ENCODE measurements at regions not wholly inside any gene's neighbourhood (a gene's known extent, or its start where the extent isn't known, plus 50 kb on each side); places are given as distances from the start of the nearest gene placed in this dataset.

GRCh38 chr17:45715787-45716186 lies 68.3 kb upstream of the CRHR1 start:
- DNase-seq (ENCODE audit: low read depth in 2 of 2), result no peak

DNA sequence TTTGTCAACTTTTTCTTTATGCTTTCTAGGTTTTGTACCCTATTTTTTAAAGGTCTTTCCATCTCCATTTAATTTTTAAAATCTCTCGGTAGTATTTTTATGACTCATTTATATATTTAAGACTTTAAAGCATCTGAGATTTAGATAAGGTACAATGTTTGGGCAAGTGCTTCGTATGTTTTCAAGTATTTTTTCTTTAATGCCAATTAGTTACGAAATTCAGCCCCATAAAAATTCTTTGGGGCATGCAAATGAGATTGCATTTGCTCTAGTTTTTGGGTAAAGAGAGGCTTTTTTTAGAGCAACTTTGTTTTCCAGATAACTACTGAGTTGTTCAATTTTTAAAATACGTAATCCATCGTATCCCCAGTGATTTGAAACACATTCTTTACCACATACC lies 65.3 kb upstream of the CRHR1 start:
- DNase-seq (ENCODE audit: low read depth in 2 of 2), result no peak

DNA sequence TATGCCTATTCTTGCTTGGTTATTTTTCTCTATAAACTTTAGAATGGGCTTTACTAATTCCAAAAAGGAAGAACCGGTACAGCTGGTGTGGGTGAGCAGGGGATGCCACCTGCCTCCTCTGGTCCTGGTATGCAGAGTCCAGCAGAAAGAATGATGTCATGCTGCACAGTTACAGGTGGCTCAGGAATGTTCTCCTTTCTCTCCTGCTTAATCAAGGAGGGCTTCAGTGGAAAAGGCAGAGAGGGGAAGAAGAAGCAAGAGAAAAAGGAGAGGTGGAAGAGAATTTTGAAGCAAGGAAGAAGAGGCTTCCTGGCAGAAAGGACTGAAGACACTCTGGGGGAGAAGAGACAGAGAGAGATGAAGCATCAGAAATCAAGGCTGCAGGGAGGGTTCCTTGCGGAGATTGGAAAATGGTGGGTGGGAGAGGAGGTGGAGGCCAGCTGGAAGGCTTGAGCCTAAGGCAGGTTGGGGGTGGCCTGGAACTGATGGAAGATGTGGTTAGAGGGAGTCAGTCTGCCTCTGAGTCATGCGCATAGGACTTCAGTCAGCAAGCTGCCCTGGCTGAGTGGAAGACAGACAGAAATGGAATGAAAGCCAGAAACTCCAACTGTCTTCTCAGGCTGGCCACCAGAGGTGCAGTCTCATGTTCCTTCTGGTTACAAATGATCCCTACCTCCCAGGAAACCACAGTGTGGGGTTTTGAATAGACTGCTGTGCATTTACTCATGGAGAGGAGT lies 64.6 kb upstream of the CRHR1 start:
- peak; percentile 32 to 44 for DNase-seq (ENCODE audit: low read depth in 2 of 2)

GRCh38 chr17:45720386-45720785 lies 63.7 kb upstream of the CRHR1 start:
- DNase-seq (ENCODE audit: low read depth in 2 of 2), result no peak

GRCh38 chr17:45722161-45722560 lies 62.0 kb upstream of the CRHR1 start:
- DNase-seq (ENCODE audit: low read depth in 2 of 2), result no peak

DNA sequence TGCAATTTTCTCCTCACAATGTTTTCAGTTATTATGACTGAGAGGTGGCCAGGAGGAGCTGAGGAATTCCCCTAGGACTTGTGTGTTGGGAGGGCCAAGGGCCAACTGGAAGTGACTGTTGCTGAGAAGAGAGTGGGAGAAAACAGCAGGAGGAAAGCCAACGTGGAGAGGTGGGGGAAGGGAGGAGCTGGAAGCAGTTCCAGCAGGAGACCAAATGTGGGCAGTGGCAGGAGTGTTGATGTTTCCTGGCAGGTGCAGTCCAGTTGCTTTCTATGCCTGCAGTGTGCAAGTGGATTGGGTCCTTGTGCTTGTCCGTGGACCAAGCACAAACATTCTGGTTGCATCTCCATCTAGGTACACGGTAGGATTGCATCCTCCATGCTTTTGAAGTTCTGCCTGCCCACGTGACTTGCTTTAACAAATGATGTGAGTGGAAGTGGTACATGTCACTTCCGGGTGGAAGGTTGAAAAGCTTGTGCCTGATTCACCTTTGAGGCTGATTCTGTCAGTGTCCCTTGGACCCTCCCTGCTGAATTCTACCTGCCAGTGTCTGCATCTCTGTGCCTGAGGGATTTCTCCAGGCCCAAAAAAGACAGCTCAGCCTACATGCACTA lies 54.7 kb upstream of the CRHR1 start:
- no peak for DNase-seq (ENCODE audit: low read depth in 2 of 2)

DNA sequence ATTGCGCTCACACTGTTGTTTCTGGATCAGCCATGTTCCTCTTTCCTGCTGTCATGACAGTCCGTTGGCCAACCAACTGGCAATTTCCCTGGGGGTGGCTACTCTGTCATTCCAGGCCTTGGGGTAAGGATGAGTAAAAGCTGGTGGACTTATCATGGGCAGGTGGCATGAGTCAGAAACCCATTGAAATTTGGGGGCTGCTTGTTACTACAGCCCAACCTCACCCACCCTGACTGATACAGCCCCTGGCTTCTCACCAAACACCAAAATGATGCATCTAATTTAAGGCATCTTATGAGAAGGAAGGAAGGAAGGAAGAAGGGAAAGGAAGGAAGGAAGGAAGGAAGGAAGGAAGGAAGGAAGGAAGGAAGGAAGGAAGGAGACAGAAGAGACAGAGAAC lies 53.9 kb upstream of the CRHR1 start:
- DNase-seq (ENCODE audit: low read depth in 2 of 2), result no peak

GRCh38 chr17:45731459-45731858 lies 52.7 kb upstream of the CRHR1 start:
- DNase-seq (ENCODE audit: low read depth in 2 of 2), result no peak

DNA sequence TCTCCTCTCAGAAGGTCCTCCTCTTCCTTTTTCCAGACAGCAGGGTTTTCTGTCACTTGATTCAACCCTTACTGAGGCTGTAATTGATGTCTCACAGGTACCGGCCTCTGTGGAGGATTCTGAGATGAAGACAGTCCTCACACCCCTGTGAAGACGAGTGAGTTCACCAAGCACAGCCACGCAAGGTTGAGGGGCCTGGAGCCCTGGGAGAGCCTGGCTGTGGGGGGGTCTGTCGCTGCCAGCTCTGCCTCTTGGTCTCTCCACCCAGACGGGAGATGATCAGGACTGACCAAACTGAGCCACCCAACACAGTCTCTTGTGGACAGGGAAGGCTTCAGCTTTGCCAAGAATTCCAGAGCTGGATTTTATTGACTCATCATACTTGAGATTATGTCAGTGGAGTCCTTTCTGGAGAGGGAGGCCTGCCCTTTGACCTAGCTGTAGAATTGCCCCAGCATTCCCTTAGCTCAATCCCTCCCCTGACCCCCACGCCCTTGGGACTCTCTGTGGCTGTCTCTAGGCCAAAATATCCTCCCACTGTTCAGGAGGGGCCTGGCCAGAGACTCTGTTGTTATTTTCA lies 51.1 kb upstream of the CRHR1 start:
- no peak for DNase-seq (ENCODE audit: low read depth in 2 of 2)

DNA sequence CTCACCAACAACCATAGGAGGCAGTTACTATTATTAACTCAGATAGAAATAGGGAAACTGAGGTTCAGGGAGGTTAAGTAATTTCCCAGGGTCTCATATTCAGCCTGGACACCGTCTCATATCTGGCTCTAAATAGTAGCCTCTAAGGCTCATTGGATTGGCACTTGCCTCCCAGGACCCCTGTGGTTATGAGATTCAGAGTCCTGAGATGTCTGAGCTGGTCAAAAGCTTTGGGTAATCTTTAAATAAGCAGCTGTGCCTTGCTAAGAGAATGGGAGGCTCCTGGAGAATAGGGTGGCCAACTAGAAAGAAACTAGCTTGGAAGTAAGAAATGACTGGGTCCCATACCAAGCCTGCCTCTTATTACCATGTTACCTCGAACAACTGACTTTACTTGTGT lies 50.3 kb upstream of the CRHR1 start:
- DNase-seq (ENCODE audit: low read depth in 2 of 2), result no peak

Data from fibroblast of skin of left quadriceps (primary cell).